ENCODE measurements at regions not wholly inside any gene's neighbourhood (a gene's known extent, or its start where the extent isn't known, plus 50 kb on each side); places are given as distances from the start of the nearest gene placed in this dataset.

DNA sequence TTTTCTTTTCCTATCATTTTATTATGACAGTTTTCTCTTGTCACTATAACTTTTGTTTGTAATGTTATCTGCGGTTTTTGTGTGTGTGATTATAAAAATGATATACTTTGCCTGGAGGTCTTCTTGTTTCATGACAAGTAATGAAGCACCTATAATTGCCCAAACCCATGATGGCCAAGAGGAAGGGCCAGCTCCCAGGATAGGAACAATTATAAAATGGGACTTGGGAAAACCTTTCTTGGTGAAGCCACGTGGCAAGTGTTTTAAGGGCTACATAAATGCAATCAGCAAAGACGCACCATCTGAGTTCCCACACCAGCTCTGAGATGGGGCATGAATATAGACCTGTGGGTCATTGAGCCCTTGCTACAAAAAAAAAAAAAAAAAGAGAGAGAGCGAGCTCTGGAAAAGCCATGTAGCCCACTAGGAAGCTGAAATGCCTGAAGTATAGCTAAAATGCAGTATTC is 462.6 kb upstream of the RUNX1 start:
- H3K9ac ChIP-seq (ENCODE audit: low read length in 5 of 5): no peak overlapping the region
- no peaks in the 10 kb centered on the region for H3K27me3 ChIP-seq (ENCODE audit: control insufficient read depth in 5 of 5, insufficient read depth in 4 of 5, low read length in 5 of 5)
- H3K4me3 ChIP-seq (ENCODE audit: low read depth in 1 of 5, low read length in 5 of 5): no peak overlapping the region
- no peaks in the 10 kb centered on the region for H3K9me3 ChIP-seq (ENCODE audit: control insufficient read depth in 5 of 5, low read length in 5 of 5)
- no peaks in the 10 kb centered on the region for H3K36me3 ChIP-seq (ENCODE audit: control insufficient read depth in 5 of 5, insufficient read depth in 5 of 5, low read length in 5 of 5)
- H3K27ac ChIP-seq (ENCODE audit: low read depth, low read length): no peak overlapping the region
- peaks cover 0 to 7% (median 5%) of the 10 kb centered on the region in 5 donors for H3K4me1 ChIP-seq (ENCODE audit: control insufficient read depth in 5 of 5, insufficient read depth in 5 of 5, low read length in 5 of 5)

DNA sequence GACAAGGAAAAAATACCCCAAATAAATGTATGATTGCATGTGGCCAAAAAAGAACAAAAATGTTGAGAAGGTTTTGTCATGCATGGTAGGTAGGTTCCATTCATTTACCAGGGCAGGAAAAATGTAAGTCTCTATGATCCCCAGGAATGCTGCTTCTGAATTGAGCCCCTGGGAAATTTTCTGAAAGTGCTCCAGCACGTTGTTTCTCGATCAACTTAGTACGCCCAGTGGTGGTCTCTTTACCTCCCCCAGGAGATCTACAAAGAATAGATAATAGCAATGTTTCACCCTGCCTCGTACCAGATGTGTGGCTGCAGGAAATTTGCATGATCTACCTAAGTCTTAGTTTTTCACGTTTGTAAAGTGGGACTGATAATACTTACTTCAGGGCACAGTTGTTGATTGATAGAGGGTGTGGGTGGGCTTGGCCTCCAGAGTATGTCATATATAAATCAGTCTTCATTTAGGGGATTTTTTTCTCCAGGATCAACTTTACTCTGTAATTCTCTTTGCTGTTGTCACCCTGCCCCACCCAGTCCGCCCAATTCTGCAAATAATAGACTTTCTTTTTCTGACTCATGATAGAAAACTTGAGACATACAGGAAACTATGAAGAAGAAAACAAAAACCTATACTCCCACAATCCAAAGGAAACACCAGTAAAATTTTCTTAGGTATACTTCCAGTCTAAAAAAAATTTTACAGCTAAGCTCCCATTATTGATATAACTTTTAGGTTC is 462.0 kb upstream of the RUNX1 start:
- Histone ChIP-seq H3K4me3 (ENCODE audit: low read depth in 1 of 5, low read length in 5 of 5) (no peak overlapping the region), H3K9ac (ENCODE audit: low read length in 5 of 5) (no peak overlapping the region), H3K27ac (ENCODE audit: low read depth, low read length) (no peak overlapping the region), H3K27me3 (ENCODE audit: control insufficient read depth in 5 of 5, insufficient read depth in 4 of 5, low read length in 5 of 5) (no peaks in the 10 kb centered on the region), H3K36me3 (ENCODE audit: control insufficient read depth in 5 of 5, insufficient read depth in 5 of 5, low read length in 5 of 5) (no peaks in the 10 kb centered on the region), H3K9me3 (ENCODE audit: control insufficient read depth in 5 of 5, low read length in 5 of 5) (no peaks in the 10 kb centered on the region), H3K4me1 (ENCODE audit: control insufficient read depth in 5 of 5, insufficient read depth in 5 of 5, low read length in 5 of 5) (peaks cover 0 to 10% (median 7%) of the 10 kb centered on the region in 5 donors)

DNA sequence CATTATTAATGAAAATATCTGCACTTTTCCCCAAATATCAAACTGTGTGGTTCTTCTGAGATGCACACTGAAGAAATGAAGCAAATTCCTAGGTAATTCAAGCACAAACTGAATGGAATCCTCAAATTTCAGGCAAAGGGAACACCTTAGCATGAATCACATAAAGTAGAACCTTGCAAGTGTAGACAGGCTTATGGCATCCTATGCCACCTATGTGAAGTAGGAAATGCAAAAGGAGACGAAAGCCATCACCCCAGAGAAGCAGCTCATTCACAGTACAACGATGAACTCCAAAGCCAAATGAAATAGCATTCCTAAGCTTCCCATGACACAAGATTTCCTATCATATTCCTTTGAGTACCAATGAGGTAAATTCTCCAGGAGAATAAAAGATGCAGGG is 461.2 kb upstream of the RUNX1 start:
- no peak overlapping the region for H3K9ac ChIP-seq (ENCODE audit: low read length in 5 of 5)
- H3K27me3 ChIP-seq (ENCODE audit: control insufficient read depth in 5 of 5, insufficient read depth in 4 of 5, low read length in 5 of 5): no peaks in the 10 kb centered on the region
- no peaks in the 10 kb centered on the region for H3K9me3 ChIP-seq (ENCODE audit: control insufficient read depth in 5 of 5, low read length in 5 of 5)
- no peak overlapping the region for H3K27ac ChIP-seq (ENCODE audit: low read depth, low read length)
- no peaks in the 10 kb centered on the region for H3K36me3 ChIP-seq (ENCODE audit: control insufficient read depth in 5 of 5, insufficient read depth in 5 of 5, low read length in 5 of 5)
- no peak overlapping the region for H3K4me3 ChIP-seq (ENCODE audit: low read depth in 1 of 5, low read length in 5 of 5)
- H3K4me1 ChIP-seq (ENCODE audit: control insufficient read depth in 5 of 5, insufficient read depth in 5 of 5, low read length in 5 of 5): peaks cover 0 to 11% (median 7%) of the 10 kb centered on the region in 5 donors

DNA sequence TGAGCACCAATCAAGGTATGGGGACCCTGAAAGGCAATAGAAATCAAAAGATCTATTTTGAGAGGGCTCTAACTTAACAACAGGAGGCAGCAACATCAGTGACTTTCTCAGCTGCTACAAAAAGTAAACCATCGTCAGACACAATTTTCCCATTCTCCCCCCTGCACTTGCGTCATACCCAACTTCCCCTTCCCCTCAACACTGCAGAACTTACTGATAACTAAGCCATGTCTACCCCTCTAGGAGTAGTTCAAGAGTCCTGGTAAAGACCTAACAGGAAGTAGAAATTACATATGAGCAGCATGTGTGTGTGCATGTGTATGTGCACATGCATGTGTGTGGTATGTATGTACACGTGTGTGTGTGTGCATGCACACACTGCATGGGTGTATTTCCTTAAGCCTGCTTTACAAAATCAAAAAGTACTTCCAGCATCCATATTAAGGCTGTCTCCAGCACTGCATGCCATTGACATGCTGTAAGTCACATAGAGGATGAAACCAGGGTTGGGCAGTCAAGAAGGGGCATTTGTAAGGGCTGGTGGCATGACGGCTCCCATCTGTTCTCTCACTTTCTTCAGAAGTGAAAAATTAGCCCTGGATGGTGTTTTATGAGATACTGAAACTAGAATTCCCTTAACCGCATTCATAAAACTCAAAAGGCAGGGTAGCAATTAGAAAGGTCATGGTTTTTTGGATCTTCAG is 460.1 kb upstream of the RUNX1 start:
- Histone ChIP-seq H3K9me3 (ENCODE audit: control insufficient read depth in 5 of 5, low read length in 5 of 5) (no peaks in the 10 kb centered on the region), H3K36me3 (ENCODE audit: control insufficient read depth in 5 of 5, insufficient read depth in 5 of 5, low read length in 5 of 5) (no peaks in the 10 kb centered on the region), H3K9ac (ENCODE audit: low read length in 5 of 5) (no peak overlapping the region), H3K4me3 (ENCODE audit: low read depth in 1 of 5, low read length in 5 of 5) (no peak overlapping the region), H3K27me3 (ENCODE audit: control insufficient read depth in 5 of 5, insufficient read depth in 4 of 5, low read length in 5 of 5) (no peaks in the 10 kb centered on the region), H3K27ac (ENCODE audit: low read depth, low read length) (no peak overlapping the region), H3K4me1 (ENCODE audit: control insufficient read depth in 5 of 5, insufficient read depth in 5 of 5, low read length in 5 of 5) (peaks cover 0 to 18% (median 11%) of the 10 kb centered on the region in 5 donors)

DNA sequence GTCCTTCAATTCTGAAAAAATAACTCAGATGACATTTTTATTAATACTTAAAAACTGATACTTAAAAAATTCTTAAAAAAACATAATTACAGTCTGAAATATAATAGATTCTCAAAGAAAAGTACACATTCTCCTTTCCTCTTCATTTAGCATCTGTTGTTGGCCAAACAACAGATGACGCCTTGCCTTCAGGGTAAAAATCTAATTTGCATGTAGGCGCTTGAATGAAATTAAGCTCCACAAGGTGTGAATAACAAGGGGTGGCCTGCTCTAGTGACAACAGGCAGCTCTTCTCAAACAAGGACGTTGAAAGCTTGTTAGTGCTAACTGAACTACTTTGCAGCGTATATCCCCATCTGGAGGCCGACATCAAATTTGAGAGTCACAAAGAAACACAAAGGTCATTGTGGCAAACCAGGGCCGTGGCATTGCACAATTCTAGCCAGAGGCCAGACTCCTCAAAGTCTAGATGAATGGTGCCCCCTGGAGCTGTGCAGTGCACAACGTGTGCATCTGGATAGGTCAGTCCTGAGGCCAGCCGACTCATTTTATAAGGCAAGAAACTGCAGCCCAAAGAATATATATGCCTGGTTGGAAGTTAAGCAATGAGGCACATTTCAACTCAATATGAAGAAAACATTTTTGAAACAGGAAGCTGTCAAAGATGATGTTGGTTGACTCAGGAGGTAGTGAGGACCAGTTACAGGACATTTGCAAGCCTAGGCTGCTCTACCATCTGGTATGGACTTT is 459.2 kb upstream of the RUNX1 start:
- Histone ChIP-seq H3K27ac (ENCODE audit: low read depth, low read length) (no peak overlapping the region), H3K27me3 (ENCODE audit: control insufficient read depth in 5 of 5, insufficient read depth in 4 of 5, low read length in 5 of 5) (peaks cover 0 to 4% (median 0%) of the 10 kb centered on the region in 5 donors), H3K9me3 (ENCODE audit: control insufficient read depth in 5 of 5, low read length in 5 of 5) (no peaks in the 10 kb centered on the region), H3K36me3 (ENCODE audit: control insufficient read depth in 5 of 5, insufficient read depth in 5 of 5, low read length in 5 of 5) (no peaks in the 10 kb centered on the region), H3K9ac (ENCODE audit: low read length in 5 of 5) (no peak overlapping the region), H3K4me3 (ENCODE audit: low read depth in 1 of 5, low read length in 5 of 5) (no peak overlapping the region), H3K4me1 (ENCODE audit: control insufficient read depth in 5 of 5, insufficient read depth in 5 of 5, low read length in 5 of 5) (peaks cover 4 to 23% (median 13%) of the 10 kb centered on the region in 5 donors)

DNA sequence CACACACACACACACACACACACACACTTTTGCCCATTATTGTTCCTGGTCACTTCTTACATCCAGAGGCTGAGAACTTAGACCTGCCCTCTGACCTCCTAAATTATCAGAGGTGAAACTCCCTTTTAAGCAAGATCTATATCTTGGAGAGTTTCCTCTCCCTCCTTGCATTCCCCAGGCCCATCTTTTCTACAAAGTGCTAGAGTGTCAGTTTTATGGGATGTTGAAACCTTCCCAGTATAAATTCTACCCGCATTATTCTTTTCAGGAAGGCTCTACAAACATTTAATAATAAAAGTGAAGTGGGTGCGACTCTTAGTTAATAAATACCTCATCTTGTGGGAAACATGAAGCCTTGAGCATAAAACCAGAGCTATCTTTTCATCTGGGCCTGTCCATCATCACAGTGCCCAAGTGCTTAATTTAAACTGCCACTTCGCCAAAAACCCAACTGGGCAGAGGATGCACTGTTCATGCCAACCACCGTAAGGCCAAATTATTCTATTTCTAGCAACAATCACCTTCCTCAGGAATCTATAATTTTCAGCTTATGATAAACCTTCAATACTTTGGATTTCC is 458.2 kb upstream of the RUNX1 start:
- H3K4me1 ChIP-seq (ENCODE audit: control insufficient read depth in 5 of 5, insufficient read depth in 5 of 5, low read length in 5 of 5): peaks cover 4 to 23% (median 18%) of the 10 kb centered on the region in 5 donors
- H3K27ac ChIP-seq (ENCODE audit: low read depth, low read length): no peak overlapping the region
- no peaks in the 10 kb centered on the region for H3K9me3 ChIP-seq (ENCODE audit: control insufficient read depth in 5 of 5, low read length in 5 of 5)
- no peak overlapping the region for H3K9ac ChIP-seq (ENCODE audit: low read length in 5 of 5)
- no peak overlapping the region for H3K4me3 ChIP-seq (ENCODE audit: low read depth in 1 of 5, low read length in 5 of 5)
- no peaks in the 10 kb centered on the region for H3K36me3 ChIP-seq (ENCODE audit: control insufficient read depth in 5 of 5, insufficient read depth in 5 of 5, low read length in 5 of 5)
- H3K27me3 ChIP-seq (ENCODE audit: control insufficient read depth in 5 of 5, insufficient read depth in 4 of 5, low read length in 5 of 5): peaks cover 0 to 4% (median 0%) of the 10 kb centered on the region in 5 donors

DNA sequence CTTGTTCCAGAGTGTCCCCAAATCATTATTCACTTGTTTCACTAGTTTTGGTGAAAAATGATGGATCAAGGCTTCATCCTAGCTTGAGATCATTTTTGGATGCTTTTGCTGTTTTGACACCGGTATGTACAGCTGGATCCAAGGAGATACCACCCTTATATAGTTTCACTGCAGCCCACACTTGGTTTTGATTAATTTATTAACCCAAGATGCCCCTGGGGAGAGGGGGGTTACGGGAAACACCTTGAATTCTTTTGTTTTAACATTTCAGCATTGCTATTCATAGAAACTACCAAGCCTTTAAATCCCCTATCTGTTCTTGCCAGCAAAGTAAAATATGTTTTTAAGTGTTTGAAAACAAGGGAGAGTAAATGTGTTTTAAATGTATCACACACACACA is 457.7 kb upstream of the RUNX1 start:
- Histone ChIP-seq H3K4me1 (ENCODE audit: control insufficient read depth in 5 of 5, insufficient read depth in 5 of 5, low read length in 5 of 5) (peaks cover 4 to 23% (median 18%) of the 10 kb centered on the region in 5 donors), H3K27me3 (ENCODE audit: control insufficient read depth in 5 of 5, insufficient read depth in 4 of 5, low read length in 5 of 5) (peaks cover 0 to 4% (median 0%) of the 10 kb centered on the region in 5 donors), H3K27ac (ENCODE audit: low read depth, low read length) (no peak overlapping the region), H3K36me3 (ENCODE audit: control insufficient read depth in 5 of 5, insufficient read depth in 5 of 5, low read length in 5 of 5) (no peaks in the 10 kb centered on the region), H3K9ac (ENCODE audit: low read length in 5 of 5) (no peak overlapping the region), H3K4me3 (ENCODE audit: low read depth in 1 of 5, low read length in 5 of 5) (no peak overlapping the region), H3K9me3 (ENCODE audit: control insufficient read depth in 5 of 5, low read length in 5 of 5) (no peaks in the 10 kb centered on the region)

DNA sequence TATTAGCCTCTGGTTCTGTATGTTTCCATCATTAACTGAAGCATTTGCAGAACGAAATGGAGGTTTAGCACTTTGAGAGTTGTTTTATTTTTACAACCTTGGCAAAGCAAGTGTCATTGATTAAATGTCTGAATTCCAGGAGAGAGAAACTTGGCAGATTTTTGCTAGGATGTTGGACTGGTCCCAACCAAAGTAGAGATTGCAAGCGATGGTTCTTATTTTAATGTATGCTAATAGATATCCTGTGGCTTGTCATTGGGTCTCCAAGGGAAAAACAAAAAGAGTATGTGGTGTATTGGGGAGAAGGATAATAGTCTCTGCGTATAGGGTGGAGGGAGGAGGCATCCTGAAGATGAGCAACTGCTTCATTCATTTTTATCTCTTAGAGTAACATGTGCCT is 457.2 kb upstream of the RUNX1 start:
- Histone ChIP-seq H3K36me3 (ENCODE audit: control insufficient read depth in 5 of 5, insufficient read depth in 5 of 5, low read length in 5 of 5) (no peaks in the 10 kb centered on the region), H3K27ac (ENCODE audit: low read depth, low read length) (no peak overlapping the region), H3K27me3 (ENCODE audit: control insufficient read depth in 5 of 5, insufficient read depth in 4 of 5, low read length in 5 of 5) (peaks cover 0 to 4% (median 0%) of the 10 kb centered on the region in 5 donors), H3K4me3 (ENCODE audit: low read depth in 1 of 5, low read length in 5 of 5) (no peak overlapping the region), H3K9me3 (ENCODE audit: control insufficient read depth in 5 of 5, low read length in 5 of 5) (no peaks in the 10 kb centered on the region), H3K4me1 (ENCODE audit: control insufficient read depth in 5 of 5, insufficient read depth in 5 of 5, low read length in 5 of 5) (peaks cover 4 to 23% (median 18%) of the 10 kb centered on the region in 5 donors), H3K9ac (ENCODE audit: low read length in 5 of 5) (no peak overlapping the region)

DNA sequence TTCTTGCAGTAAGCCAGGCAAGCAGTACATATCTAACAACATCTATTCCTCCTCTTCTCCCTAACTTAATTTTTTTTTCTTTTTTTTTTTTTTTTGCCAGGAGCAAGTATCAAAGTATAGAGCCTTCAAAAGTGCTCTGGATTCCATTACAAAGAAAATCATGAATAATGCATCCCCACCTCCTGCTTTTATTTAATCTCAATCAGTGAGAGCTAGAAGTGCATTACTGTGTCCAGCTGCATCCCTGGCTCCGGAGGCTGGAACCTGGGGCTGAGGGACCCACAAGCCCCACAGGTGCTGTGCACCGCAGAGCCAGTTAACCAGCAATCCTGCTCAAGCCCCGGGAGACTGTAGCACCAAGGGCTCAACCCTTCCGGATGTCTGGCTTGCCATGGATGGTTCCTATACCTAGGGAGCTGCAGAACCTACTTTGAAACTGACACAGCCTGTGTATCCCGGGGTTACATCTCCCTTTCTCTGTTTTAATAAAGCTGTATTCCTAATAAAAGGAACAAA is 455.9 kb upstream of the RUNX1 start:
- Histone ChIP-seq H3K27ac (ENCODE audit: low read depth, low read length) (no peak overlapping the region), H3K27me3 (ENCODE audit: control insufficient read depth in 5 of 5, insufficient read depth in 4 of 5, low read length in 5 of 5) (peaks cover 0 to 4% (median 0%) of the 10 kb centered on the region in 5 donors), H3K4me3 (ENCODE audit: low read depth in 1 of 5, low read length in 5 of 5) (no peak overlapping the region), H3K9ac (ENCODE audit: low read length in 5 of 5) (no peak overlapping the region), H3K4me1 (ENCODE audit: control insufficient read depth in 5 of 5, insufficient read depth in 5 of 5, low read length in 5 of 5) (peaks cover 4 to 23% (median 18%) of the 10 kb centered on the region in 5 donors), H3K36me3 (ENCODE audit: control insufficient read depth in 5 of 5, insufficient read depth in 5 of 5, low read length in 5 of 5) (no peaks in the 10 kb centered on the region), H3K9me3 (ENCODE audit: control insufficient read depth in 5 of 5, low read length in 5 of 5) (no peaks in the 10 kb centered on the region)

All from subcutaneous abdominal adipose tissue (tissue), 5 donors.